Gastrocnemius medialis (tissue), 4 donors: ENCODE measurements at regions not wholly inside any gene's neighbourhood (a gene's known extent, or its start where the extent isn't known, plus 50 kb on each side); places are given as distances from the start of the nearest gene placed in this dataset.

ENCODE experiments used
- ATAC-seq, 2 donors: fragments of 150-250 bp; one replicate each; pipeline ENCODE4 v1.9.1; 2016
- DNase-seq, 2 donors: peaks; one replicate each; pipeline ENCODE4 v3.0.0-alpha.2; 2019
- H3K27ac ChIP-seq, 4 donors: fragments of 200-600 bp; sonication (generic); 1 replicate in 1 of 4; 2 replicates in 3 of 4; pipeline ENCODE4 v1.5.1; 2016 to 2018; ENCODE audit warnings: mild to moderate bottlenecking in 2 of 4, moderate library complexity in 1 of 4
- H3K27me3 ChIP-seq, 3 donors: fragments of 200-600 bp; sonication (generic) in 2 of 3; 1 replicate in 1 of 3; 2 replicates in 2 of 3; pipeline versions ENCODE4 v1.5.1 to v1.6.0; 2016 to 2019; ENCODE audit warnings: mild to moderate bottlenecking in 1 of 3, moderate library complexity in 1 of 3
- H3K36me3 ChIP-seq, 2 donors: fragments of 200-600 bp; sonication (generic) in 1 of 2; one replicate each; pipeline ENCODE4 v1.5.1; 2017 to 2018
- H3K4me1 ChIP-seq, 2 donors: fragments of 200-600 bp; sonication (generic) in 1 of 2; one replicate each; pipeline ENCODE4 v1.5.1; 2016 to 2017; ENCODE audit warnings: mild to moderate bottlenecking in 2 of 2
- H3K4me3 ChIP-seq, 4 donors: fragments of 200-600 bp; sonication (generic) in 3 of 4; 1 replicate in 1 of 4; 2 replicates in 3 of 4; pipeline ENCODE4 v1.5.1; 2016 to 2019; ENCODE audit warnings: mild to moderate bottlenecking in 2 of 4
- H3K9me3 ChIP-seq, 3 donors: fragments of 200-600 bp; sonication (generic) in 2 of 3; 1 replicate in 1 of 3; 2 replicates in 2 of 3; pipeline ENCODE4 v1.5.1; 2016 to 2019
- POLR2A ChIP-seq, 2 donors: fragments of 450-650 bp; IDR thresholded peaks; one replicate each; pipeline ENCODE4 v1.6.1; 2017; ENCODE audit warnings: antibody characterized with exemption in 2 of 2, mild to moderate bottlenecking in 2 of 2, moderate library complexity in 2 of 2
- in situ Hi-C, 4 donors: fragments of 200-750 bp; cut with MboI; loops; one replicate each; pipeline versions ENCODE4 v1.15.0 to v1.8.0; 2017; ENCODE audit warnings: low sequenced_read_pairs in 4 of 4
- intact Hi-C: fragments of 100-400 bp; cut with DNase I; formaldehyde crosslinking; loops from one replicate; pipeline ENCODE4 v1.15.1; 2023; ENCODE audit warnings: low total_unique reads
- TF ChIP-seq, protein P1 (sequence below), 5 experiments: fragments of 450-650 bp in 3 of 5; fragments of 200-600 bp in 2 of 5; sonication (generic) in 2 of 5; IDR thresholded peaks in 4 of 5; conservative IDR thresholded peaks in 1 of 5; 1 replicate in 4 of 5; 2 replicates in 1 of 5; pipeline ENCODE4 v1.5.1; 2016 to 2019; ENCODE audit warnings: antibody characterized with exemption in 5 of 5, mild to moderate bottlenecking in 3 of 5, moderate library complexity in 3 of 5

DNA sequence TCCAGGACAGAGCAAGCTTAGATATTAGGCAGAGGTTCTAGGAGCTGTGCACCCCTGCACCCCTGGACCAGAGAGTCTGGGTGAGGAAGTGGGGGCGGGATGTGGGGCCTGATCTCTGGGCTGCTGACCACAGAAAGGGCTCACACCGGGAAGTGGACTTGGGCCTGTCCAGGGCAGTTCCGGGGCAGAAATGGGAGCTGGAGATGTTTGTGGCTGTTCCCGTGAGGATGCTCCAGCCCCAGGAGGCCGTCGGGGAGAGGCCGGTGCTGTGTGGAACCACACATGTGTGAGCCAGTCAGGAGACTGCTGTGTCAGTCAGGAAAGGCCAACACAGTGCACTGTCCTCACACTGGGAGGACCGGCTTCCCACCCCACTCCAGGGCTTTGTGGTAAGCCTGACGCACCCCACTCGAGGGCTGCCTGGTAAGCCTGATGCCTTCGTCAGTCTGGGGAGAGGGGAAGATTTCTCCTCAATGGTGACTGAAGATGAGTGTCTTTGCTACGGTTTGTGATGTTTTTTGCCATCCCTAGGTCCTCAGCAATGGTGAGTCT, 741.0 kb downstream of the BRD1 start:
- no peaks in the 10 kb centered on the region for H3K36me3 ChIP-seq
- no peak overlapping the region for H3K4me3 ChIP-seq
- in situ Hi-C loops = no loop called here
- intact Hi-C loops = no loop called here
- no peaks in the 10 kb centered on the region for H3K4me1 ChIP-seq
- TF ChIP-seq, protein P1, sequence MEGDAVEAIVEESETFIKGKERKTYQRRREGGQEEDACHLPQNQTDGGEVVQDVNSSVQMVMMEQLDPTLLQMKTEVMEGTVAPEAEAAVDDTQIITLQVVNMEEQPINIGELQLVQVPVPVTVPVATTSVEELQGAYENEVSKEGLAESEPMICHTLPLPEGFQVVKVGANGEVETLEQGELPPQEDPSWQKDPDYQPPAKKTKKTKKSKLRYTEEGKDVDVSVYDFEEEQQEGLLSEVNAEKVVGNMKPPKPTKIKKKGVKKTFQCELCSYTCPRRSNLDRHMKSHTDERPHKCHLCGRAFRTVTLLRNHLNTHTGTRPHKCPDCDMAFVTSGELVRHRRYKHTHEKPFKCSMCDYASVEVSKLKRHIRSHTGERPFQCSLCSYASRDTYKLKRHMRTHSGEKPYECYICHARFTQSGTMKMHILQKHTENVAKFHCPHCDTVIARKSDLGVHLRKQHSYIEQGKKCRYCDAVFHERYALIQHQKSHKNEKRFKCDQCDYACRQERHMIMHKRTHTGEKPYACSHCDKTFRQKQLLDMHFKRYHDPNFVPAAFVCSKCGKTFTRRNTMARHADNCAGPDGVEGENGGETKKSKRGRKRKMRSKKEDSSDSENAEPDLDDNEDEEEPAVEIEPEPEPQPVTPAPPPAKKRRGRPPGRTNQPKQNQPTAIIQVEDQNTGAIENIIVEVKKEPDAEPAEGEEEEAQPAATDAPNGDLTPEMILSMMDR (IDR thresholded peaks at IDR 0.05 in 4 of 5, conservative IDR thresholded peaks at IDR 0.05 in 1 of 5) = no peak
- TF ChIP-seq POLR2A (IDR thresholded peaks at IDR 0.05) = no peak
- DNase-seq (no peak), ATAC-seq (no peak)
- H3K9me3 ChIP-seq = no peaks in the 10 kb centered on the region
- H3K27ac ChIP-seq = no peak overlapping the region
- no peaks in the 10 kb centered on the region for H3K27me3 ChIP-seq

- TF ChIP-seq POLR2A (IDR thresholded peaks at IDR 0.05) = no peak
- DNase-seq = no peak
- Histone ChIP-seq H3K27me3 (no peaks in the 10 kb centered on the region), H3K9me3 (no peaks in the 10 kb centered on the region), H3K4me1 (no peaks in the 10 kb centered on the region), H3K27ac (no peak overlapping the region), H3K4me3 (no peak overlapping the region), H3K36me3 (no peaks in the 10 kb centered on the region)
- ATAC-seq = no peak
- in situ Hi-C loops (no loop called here), intact Hi-C loops (no loop called here)
These were observed 741.5 kb downstream of the BRD1 start for GRCh38 chr22:49086181-49086580.

DNA sequence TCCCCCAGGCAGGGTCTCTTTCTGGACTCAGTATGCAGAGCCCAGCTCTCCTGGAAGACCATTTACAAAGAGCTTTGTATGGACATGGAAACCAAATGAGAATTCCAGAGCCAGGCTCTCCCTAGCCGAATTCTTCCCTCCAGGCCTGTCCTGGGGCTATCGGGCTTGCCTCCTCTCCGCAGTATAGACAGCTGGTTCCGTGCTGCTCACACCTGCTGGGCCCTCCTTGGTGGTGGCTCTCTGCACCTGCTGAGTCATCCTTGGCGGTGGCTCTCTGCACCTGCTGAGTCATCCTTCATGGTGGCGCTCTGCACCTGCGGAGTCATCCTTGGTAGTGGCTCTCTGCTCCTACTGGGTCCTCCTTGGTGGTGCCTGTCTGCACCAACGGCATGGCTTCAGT, 743.5 kb downstream of the BRD1 start:
- no peaks in the 10 kb centered on the region for H3K4me1 ChIP-seq
- no peak overlapping the region for H3K27ac ChIP-seq
- H3K4me3 ChIP-seq = no peak overlapping the region
- intact Hi-C loops = no loop called here
- H3K9me3 ChIP-seq = no peaks in the 10 kb centered on the region
- DNase-seq = no peak
- TF ChIP-seq, protein P1 (IDR thresholded peaks at IDR 0.05 in 4 of 5, conservative IDR thresholded peaks at IDR 0.05 in 1 of 5) = no peak
- H3K27me3 ChIP-seq = no peaks in the 10 kb centered on the region
- in situ Hi-C loops = no loop called here
- no peaks in the 10 kb centered on the region for H3K36me3 ChIP-seq
- ATAC-seq = no peak

DNA sequence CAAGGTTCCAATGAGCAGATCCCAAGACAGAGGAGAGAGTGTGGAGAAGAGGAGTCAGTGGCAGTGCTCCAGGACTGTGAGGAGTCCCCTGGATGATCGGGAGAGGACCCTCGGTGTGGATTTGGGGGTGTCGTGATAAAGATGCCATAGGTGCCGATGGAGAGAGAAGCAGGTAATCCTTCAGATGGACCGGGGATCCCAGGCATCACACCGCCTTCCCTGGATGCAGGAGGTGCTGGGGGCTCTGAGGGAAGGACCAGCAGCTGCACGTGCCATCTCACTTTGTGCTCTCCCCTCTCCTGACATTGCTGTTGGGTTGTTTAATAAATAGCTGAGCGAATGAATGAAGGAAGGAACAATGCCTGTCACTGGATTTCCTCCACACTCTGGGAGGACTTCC, 744.1 kb downstream of the BRD1 start:
- Histone ChIP-seq H3K9me3 (no peaks in the 10 kb centered on the region), H3K36me3 (no peaks in the 10 kb centered on the region), H3K27me3 (no peaks in the 10 kb centered on the region), H3K27ac (no peak overlapping the region), H3K4me3 (no peak overlapping the region), H3K4me1 (no peaks in the 10 kb centered on the region)
- ATAC-seq (no peak), DNase-seq (no peak)
- in situ Hi-C loops = no loop called here
- TF ChIP-seq, protein P1 (IDR thresholded peaks at IDR 0.05 in 4 of 5, conservative IDR thresholded peaks at IDR 0.05 in 1 of 5) = no peak
- TF ChIP-seq POLR2A (IDR thresholded peaks at IDR 0.05) = no peak
- intact Hi-C loops = no loop called here

- in situ Hi-C loops = no loop called here
- no peaks in the 10 kb centered on the region for H3K27me3 ChIP-seq
- no peak for ATAC-seq
These were observed 745.2 kb downstream of the BRD1 start for GRCh38 chr22:49082451-49082850.

More at GRCh38 chr22:49082451-49082850, 745.2 kb downstream of the BRD1 start:
- TF ChIP-seq, protein P1 (IDR thresholded peaks at IDR 0.05 in 4 of 5, conservative IDR thresholded peaks at IDR 0.05 in 1 of 5) = no peak
- no peak for TF ChIP-seq POLR2A (IDR thresholded peaks at IDR 0.05)
- intact Hi-C loops = no loop called here
- no peak for DNase-seq
- Histone ChIP-seq H3K4me3 (no peak overlapping the region), H3K27ac (no peak overlapping the region), H3K36me3 (no peaks in the 10 kb centered on the region), H3K4me1 (no peaks in the 10 kb centered on the region), H3K9me3 (no peaks in the 10 kb centered on the region)
